GM12878 (cell line): ENCODE measurements at regions not wholly inside any gene's neighbourhood (a gene's known extent, or its start where the extent isn't known, plus 50 kb on each side); places are given as distances from the start of the nearest gene placed in this dataset.

ENCODE experiments used
- CREM ChIP-seq: IDR thresholded peaks from 2 replicates; pipeline ENCODE4 v1.6.1; 2014; ENCODE audit warnings: antibody characterized with exemption, low read depth
- CTCF ChIP-seq, 3 experiments: IDR thresholded peaks in 2 of 3; conservative IDR thresholded peaks in 1 of 3; 2 replicates each; pipeline ENCODE4 v1.5.1; 2011; ENCODE audit warnings: low read depth in 3 of 3, low read length in 3 of 3, mild to moderate bottlenecking in 3 of 3, control low read depth in 2 of 3, moderate library complexity in 2 of 3, inconsistent platforms in 1 of 3, mixed read lengths in 1 of 3; ENCODE audit not compliant: control insufficient read depth in 2 of 3, insufficient read depth in 1 of 3; ENCODE audit errors: extremely low read depth in 1 of 3
- MAX ChIP-seq: IDR thresholded peaks from 2 replicates; pipeline ENCODE4 v1.6.1; 2012; ENCODE audit warnings: low read depth, low read length, improper control_type of control experiment

- TF ChIP-seq CREM (no peak), CTCF (IDR thresholded peaks at IDR 0.05 in 2 of 3, conservative IDR thresholded peaks at IDR 0.05 in 1 of 3; ENCODE audit: control insufficient read depth in 2 of 3, extremely low read depth in 1 of 3, insufficient read depth in 1 of 3, low read depth in 3 of 3, low read length in 3 of 3) (no peak), MAX (no peak)
These were observed 77.7 kb upstream of the ATP5MC3 start for GRCh38 chr2:175259164-175259563.
